ENCODE measurements at regions not wholly inside any gene's neighbourhood (a gene's known extent, or its start where the extent isn't known, plus 50 kb on each side); places are given as distances from the start of the nearest gene placed in this dataset.

GRCh38 chr20:57896017-57896416 lies 186.2 kb upstream of the PMEPA1 start:
- DNase-seq (ENCODE audit: low spot score) = no peak

DNA sequence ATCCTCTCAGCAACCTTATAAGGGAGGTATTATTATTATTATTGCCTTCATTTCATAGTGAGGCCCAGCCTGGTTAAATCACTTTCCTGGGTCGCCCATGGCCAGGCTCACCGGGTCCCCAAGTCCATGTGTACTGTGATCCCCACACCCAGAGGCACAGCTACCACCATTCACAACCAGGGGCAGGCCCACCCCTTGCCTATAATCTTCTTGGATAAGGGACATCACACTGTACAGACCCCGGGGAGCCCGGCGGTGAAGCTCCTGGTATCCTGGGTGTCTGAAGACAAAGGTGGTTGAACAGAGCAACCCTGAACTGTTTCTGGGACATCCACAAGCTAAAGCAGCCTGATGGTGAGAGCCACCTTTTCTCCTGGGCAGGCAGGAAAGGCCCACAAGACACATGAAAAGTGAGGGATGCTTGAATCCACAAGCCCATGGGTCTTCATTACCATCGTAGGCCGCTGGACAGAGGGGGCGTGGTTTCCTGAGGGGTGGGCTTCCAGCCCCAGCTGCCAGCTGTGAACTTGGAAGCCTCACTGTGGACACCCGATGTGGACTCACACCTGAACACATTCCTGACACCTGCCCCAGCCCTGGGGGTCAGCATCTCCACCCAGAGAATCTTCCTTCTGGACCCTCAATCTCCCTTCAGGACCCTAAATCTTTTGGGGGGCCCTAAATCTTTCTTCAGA lies 185.5 kb upstream of the PMEPA1 start:
- no peak for DNase-seq (ENCODE audit: low spot score)

GRCh38 chr20:57894522-57894921 lies 184.7 kb upstream of the PMEPA1 start:
- DNase-seq (ENCODE audit: low spot score) = no peak

DNA sequence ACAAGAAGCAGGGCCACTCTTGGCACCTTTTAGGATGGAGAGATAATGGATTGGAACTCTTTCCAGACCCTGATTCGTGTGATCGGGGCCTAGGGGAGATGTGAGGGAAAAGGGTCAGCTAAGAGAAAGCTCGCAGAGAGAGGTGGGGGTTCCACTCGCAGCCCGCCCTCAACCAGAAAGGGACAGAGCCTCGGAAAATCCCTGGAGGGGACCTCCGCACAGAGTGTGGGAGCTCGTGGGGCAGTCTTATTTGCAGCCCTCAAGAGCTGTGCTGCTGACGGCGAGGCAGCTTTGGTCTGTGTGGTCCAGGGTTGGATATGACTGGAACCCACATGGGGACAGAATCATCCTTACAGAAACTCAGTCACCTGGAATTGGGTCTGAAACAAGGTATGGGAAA lies 184.3 kb upstream of the PMEPA1 start:
- DNase-seq (ENCODE audit: low spot score) = no peak

GRCh38 chr20:57893366-57893999 lies 183.7 kb upstream of the PMEPA1 start:
- no peak for DNase-seq (ENCODE audit: low spot score)

GRCh38 chr20:57892471-57892870 lies 182.7 kb upstream of the PMEPA1 start:
- DNase-seq (ENCODE audit: low spot score) = no peak

DNA sequence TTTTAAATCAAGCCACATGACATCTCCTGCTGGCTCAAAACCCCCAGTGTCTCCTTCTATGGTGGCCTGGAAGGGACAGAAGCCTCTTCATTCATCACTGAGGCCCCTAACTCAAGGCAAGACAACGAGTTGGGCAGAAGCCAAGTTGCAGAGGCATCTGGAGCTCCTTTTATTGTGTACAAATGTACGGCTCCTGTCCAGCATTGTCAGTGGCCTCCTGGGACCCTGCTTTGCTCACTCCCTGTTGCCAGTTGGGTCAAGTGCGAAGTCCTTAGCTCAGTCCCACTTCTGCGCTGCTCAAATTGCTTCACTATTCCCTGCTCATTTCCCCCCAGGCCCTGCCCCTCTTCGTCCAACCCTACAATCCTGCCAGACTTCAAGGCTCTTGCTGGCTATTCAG lies 181.2 kb upstream of the PMEPA1 start:
- no peak for DNase-seq (ENCODE audit: low spot score)

DNA sequence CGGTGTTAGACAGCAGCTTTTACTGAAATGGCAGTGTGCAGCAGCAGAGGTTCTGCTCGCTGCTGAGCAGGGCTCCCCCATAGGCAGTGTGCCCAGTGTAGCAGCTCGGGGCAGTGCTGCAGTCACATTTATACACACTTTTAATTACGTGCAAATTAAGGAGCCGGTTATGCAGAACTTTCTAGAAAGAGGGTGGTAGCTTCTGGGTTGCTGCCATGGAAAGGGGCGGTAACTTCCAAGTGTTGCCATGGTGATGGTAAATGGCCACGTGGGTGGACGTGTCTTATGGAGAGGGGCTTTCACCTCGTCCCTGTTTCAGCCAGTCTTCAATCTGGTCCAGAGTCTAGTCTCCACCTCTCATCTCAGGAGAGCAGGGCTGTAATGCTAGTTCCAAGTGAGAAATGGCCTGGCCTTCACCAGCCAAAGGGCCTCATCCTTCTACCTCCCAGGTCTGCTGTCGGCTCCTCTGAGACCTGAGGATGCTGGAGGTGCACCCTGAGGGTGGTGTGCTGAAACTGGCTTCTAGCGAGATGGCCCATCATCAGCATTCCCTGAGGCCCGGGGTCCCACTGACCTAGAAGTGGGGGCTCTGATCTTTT lies 180.5 kb upstream of the PMEPA1 start:
- no peak for DNase-seq (ENCODE audit: low spot score)

GRCh38 chr20:57888591-57888990 lies 178.8 kb upstream of the PMEPA1 start:
- no peak for DNase-seq (ENCODE audit: low spot score)

- DNase-seq (ENCODE audit: low spot score) = no peak
Measured at GRCh38 chr20:57884956-57885355, 175.1 kb upstream of the PMEPA1 start.

- no peak for DNase-seq (ENCODE audit: low spot score)
Measured at GRCh38 chr20:57883761-57884160, 173.9 kb upstream of the PMEPA1 start.

DNA sequence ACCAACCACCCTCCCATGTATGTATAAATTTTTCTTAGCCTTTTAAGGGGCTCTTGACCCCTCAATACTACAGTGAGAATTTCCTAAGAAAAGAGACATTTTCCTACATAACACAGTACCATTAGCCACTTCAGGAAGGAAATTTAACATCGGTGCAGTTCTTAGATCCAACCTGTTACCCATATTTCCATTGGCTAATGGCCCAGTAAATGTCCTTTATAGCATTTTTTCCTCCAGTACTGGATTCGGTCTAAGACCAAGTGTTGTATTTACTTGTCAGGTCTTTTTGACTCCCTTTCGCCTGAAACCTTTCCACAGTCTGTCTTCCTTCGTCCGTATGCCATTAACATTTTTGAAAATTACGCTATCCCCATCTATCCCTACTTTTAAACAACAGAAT lies 173.4 kb upstream of the PMEPA1 start:
- DNase-seq (ENCODE audit: low spot score) = no peak

GRCh38 chr20:57882451-57883161 lies 172.8 kb upstream of the PMEPA1 start:
- DNase-seq (ENCODE audit: low spot score) = peak; percentile 70

DNA sequence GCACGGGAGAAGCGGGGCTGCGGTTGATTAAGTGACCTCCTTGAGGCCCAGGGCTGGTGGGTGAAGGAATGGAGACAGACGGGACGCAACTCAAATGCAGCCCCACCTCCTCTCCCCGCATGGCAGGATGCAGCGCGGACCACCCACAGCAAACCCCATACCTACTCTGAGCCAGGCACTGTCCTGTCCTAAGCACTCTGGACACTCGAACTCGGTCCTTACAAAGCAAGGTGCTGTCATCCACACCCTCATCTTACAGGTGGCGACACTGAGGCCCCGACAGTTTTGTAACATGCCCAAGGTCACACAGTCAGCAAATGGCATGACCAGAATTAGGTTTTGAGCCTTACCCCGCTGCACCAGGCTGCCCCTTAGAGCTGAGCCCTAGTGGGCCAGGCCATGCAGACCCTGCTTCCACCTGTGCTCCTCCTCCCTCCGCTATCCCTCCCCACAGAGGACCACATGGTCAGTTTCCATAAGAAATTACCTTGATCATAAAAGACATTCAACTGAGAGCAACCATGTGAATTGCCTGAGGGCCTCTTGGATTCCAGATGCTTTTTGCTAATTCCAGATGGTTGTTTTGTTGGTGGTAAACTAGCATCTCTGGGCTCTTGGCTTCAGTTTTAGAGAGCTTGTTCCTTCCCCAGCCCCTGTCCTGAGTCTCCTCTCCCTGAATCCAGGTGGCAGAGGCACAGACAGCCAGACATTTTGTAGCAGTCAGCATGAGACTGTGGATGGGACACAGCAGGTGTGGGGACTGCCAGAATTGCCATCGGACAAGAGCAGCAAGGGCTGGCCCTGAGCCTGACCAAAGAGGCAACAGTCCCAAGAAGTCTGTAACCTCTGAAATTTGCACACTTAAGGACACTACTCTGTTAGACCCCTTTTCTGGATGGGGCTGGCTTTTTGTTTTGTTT lies 171.9 kb upstream of the PMEPA1 start:
- DNase-seq (ENCODE audit: low spot score) = no peak

DNA sequence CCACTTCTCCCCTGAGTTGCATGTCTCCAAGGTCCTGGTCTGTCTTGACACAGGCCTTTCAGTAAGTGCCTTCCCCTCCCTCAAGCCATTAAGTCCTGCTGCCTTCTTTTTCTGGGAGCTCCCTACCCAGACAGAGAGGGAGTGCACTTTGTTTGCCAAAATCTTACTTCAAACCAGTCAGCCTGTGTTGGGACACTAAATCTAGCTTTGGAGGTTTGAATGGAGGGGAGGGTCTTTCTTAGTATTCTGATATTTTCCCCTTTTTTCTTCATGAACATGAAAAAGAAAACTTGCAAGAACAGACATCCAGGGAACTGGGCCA lies 170.7 kb upstream of the PMEPA1 start:
- DNase-seq (ENCODE audit: low spot score) = no peak

GRCh38 chr20:57879779-57880570 lies 170.2 kb upstream of the PMEPA1 start:
- peak; percentile 55 for DNase-seq (ENCODE audit: low spot score)

GRCh38 chr20:57879437-57879778 lies 169.6 kb upstream of the PMEPA1 start:
- DNase-seq (ENCODE audit: low spot score) = no peak

DNA sequence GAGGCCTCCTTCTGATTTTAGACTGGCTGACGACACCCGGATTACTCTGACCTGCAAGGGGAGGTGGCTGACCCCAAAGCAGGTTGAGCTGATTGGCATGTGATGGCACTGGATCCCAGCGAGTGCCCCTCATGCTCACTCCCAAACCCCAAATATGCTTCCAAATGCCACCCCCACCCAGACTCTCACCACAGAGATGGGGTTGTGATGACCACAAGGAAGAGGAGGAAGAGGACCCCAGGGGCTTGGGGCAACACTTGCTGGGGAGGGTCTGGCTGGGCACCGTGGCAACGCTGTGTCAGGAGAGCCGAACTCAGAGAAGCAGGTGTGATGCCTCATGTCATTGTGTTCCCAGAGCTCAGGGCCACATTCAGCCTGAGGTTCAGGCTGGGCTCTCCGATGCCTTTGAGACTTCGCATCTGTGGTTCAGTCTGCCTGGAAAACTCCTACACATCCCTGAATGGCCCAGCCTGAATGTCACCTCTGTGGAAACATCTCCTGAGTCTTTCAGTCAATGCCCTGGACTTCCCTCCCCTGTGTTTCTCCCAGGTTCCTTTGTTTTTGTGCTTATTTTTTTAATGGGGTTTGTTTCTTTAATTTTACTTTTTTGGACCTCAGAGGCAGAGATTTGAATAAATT lies 169.1 kb upstream of the PMEPA1 start:
- DNase-seq (ENCODE audit: low spot score) = no peak

DNA sequence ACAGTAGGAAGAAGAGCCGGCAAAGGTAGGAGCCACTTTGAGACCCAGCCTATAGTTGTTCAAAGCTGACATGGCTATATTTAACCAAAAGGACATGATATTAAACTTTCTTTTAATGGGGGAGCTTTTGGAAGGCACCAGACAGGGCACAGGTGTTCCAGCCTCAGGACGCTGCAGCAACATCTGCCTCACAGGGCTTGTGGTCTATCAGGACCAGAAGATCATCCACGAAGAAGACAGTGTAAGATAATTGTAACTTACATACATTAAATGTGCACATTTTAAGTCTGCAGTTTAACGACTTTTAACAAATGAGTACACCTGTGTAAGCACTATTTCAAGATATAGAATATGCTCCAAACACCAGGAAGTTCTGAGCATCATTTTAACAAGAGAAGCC lies 168.2 kb upstream of the PMEPA1 start:
- no peak for DNase-seq (ENCODE audit: low spot score)

DNA sequence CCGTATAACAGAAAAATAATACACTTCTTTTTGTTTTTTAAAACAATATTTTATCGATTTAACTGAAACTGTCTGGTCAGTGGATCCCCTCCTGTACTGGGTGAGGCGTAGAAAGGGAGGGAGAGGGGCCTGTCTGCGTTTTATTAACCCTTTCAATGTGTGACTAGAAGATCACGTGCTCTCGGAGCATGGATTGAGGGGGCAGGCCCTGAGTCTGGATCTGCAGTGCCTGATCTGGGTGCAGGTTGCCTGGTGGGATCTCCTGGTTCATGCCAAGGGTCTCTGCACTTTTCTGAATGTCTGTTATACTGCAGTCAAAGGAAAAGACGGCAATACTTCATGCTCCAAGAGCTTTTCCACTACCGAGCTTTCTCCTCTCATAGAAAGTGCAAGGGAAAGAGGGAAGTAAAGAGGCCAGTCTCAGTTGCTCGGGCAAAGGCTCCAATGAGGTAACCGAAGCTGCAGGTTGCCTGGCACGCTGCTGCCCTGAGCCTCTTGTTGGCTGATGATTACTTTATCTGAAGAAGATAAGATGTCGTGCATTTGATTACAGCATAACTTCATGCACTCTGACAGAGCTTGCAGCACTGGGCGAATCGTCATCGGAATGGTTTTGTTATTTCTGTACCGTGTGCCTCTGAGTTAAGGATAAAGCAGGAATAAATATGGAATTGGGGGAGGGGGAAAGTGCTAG lies 167.5 kb upstream of the PMEPA1 start:
- no peak for DNase-seq (ENCODE audit: low spot score)
